ENCODE measurements at regions not wholly inside any gene's neighbourhood (a gene's known extent, or its start where the extent isn't known, plus 50 kb on each side); places are given as distances from the start of the nearest gene placed in this dataset.

- no peak for TF ChIP-seq ZNF529 (tag by site-specific recombination; IDR thresholded peaks at IDR 0.05; ENCODE audit: insufficient replicate concordance)
- no peak for TF ChIP-seq KLF16 (tag by site-specific recombination; IDR thresholded peaks at IDR 0.05)
- TF ChIP-seq, protein P1, sequence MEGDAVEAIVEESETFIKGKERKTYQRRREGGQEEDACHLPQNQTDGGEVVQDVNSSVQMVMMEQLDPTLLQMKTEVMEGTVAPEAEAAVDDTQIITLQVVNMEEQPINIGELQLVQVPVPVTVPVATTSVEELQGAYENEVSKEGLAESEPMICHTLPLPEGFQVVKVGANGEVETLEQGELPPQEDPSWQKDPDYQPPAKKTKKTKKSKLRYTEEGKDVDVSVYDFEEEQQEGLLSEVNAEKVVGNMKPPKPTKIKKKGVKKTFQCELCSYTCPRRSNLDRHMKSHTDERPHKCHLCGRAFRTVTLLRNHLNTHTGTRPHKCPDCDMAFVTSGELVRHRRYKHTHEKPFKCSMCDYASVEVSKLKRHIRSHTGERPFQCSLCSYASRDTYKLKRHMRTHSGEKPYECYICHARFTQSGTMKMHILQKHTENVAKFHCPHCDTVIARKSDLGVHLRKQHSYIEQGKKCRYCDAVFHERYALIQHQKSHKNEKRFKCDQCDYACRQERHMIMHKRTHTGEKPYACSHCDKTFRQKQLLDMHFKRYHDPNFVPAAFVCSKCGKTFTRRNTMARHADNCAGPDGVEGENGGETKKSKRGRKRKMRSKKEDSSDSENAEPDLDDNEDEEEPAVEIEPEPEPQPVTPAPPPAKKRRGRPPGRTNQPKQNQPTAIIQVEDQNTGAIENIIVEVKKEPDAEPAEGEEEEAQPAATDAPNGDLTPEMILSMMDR (tag by site-specific recombination; IDR thresholded peaks at IDR 0.05): no peak
- TF ChIP-seq, protein P2, sequence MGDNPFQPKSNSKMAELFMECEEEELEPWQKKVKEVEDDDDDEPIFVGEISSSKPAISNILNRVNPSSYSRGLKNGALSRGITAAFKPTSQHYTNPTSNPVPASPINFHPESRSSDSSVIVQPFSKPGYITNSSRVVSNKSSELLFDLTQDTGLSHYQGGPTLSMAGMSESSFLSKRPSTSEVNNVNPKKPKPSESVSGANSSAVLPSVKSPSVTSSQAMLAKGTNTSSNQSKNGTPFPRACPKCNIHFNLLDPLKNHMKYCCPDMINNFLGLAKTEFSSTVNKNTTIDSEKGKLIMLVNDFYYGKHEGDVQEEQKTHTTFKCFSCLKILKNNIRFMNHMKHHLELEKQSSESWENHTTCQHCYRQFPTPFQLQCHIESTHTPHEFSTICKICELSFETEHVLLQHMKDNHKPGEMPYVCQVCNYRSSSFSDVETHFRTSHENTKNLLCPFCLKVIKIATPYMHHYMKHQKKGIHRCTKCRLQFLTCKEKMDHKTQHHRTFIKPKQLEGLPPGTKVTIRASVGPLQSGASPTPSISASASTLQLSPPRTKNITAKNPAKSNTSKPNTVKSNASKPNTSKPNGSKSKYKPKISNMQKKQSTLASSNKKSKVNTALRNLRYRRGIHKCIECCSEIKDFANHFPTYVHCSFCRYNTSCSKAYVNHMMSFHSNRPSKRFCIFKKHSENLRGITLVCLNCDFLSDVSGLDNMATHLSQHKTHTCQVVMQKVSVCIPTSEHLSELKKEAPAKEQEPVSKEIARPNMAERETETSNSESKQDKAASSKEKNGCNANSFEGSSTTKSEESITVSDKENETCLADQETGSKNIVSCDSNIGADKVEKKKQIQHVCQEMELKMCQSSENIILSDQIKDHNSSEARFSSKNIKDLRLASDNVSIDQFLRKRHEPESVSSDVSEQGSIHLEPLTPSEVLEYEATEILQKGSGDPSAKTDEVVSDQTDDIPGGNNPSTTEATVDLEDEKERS (tag by site-specific recombination; IDR thresholded peaks at IDR 0.05): no peak
- TF ChIP-seq ZNF341 (tag by site-specific recombination; IDR thresholded peaks at IDR 0.05; ENCODE audit: low read depth): no peak
- TF ChIP-seq ZNF266 (tag by site-specific recombination; IDR thresholded peaks at IDR 0.05; ENCODE audit: low read depth): no peak
- no peak for TF ChIP-seq ZNF10 (tag by site-specific recombination; IDR thresholded peaks at IDR 0.05)
- no peak for TF ChIP-seq ZNF274 (IDR thresholded peaks at IDR 0.05; ENCODE audit: low read length)
- TF ChIP-seq ZNF274 (tag by site-specific recombination; IDR thresholded peaks at IDR 0.05; ENCODE audit: borderline replicate concordance): no peak
- TF ChIP-seq ZNF18 (tag by site-specific recombination; IDR thresholded peaks at IDR 0.05): no peak
- no peak for TF ChIP-seq BCL11A (tag by site-specific recombination; IDR thresholded peaks at IDR 0.05; ENCODE audit: low read depth)
- no peak for TF ChIP-seq ZNF239 (tag by site-specific recombination; IDR thresholded peaks at IDR 0.05)
Measured at GRCh38 chr6:15088904-15089568, 156.8 kb upstream of the JARID2 start.
